Breast epithelium (tissue), 3 donors: ENCODE measurements at regions not wholly inside any gene's neighbourhood (a gene's known extent, or its start where the extent isn't known, plus 50 kb on each side); places are given as distances from the start of the nearest gene placed in this dataset.

Experiments
- POLR2A ChIP-seq: fragments of 450-650 bp; IDR thresholded peaks from one replicate; pipeline ENCODE4 v1.6.1; 2016; ENCODE audit warnings: antibody characterized with exemption, mild to moderate bottlenecking, moderate library complexity
- POLR2AphosphoS5 ChIP-seq, 3 donors: sonication (generic); formaldehyde crosslinking; IDR thresholded peaks; one replicate each; pipeline ENCODE4 v1.6.1; 2017; ENCODE audit warnings: antibody characterized with exemption in 3 of 3
- TF ChIP-seq, protein P1 (sequence below), 3 donors: fragments of 450-650 bp; IDR thresholded peaks; one replicate each; pipeline ENCODE4 v1.5.1; 2016 to 2017; ENCODE audit warnings: antibody characterized with exemption in 3 of 3, mild to moderate bottlenecking in 3 of 3, moderate library complexity in 3 of 3

DNA sequence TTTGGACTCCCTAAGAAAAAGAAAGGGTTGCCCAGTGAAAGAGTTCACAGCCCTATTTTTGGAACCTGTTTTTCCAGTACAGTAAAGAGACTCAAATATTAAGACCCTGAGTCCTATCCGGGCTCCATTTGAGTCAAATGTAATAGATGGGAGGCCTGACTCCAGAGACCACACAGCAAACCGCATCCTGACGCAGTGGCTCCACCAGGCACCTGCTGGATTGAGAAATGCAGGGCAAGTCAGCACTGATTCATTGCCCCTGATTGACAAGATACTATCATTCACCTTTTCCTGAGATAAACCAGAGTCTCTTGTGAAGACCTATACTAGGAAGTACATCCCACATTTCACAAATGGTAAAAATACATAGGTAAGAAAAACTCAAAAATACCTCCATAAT lies 715.7 kb upstream of the SOX9 start:
- TF ChIP-seq, protein P1, sequence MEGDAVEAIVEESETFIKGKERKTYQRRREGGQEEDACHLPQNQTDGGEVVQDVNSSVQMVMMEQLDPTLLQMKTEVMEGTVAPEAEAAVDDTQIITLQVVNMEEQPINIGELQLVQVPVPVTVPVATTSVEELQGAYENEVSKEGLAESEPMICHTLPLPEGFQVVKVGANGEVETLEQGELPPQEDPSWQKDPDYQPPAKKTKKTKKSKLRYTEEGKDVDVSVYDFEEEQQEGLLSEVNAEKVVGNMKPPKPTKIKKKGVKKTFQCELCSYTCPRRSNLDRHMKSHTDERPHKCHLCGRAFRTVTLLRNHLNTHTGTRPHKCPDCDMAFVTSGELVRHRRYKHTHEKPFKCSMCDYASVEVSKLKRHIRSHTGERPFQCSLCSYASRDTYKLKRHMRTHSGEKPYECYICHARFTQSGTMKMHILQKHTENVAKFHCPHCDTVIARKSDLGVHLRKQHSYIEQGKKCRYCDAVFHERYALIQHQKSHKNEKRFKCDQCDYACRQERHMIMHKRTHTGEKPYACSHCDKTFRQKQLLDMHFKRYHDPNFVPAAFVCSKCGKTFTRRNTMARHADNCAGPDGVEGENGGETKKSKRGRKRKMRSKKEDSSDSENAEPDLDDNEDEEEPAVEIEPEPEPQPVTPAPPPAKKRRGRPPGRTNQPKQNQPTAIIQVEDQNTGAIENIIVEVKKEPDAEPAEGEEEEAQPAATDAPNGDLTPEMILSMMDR (IDR thresholded peaks at IDR 0.05) = no peak
- TF ChIP-seq POLR2A (no peak), POLR2AphosphoS5 (IDR thresholded peaks at IDR 0.05) (no peak)
